Neural cell (in vitro differentiated cells): ENCODE measurements at regions not wholly inside any gene's neighbourhood (a gene's known extent, or its start where the extent isn't known, plus 50 kb on each side); places are given as distances from the start of the nearest gene placed in this dataset.

Experiments
- H2AFZ ChIP-seq: fragments of 200-600, 300-800 bp; sonication (generic), shearing (Covaris generic); 2 replicates; pipeline ENCODE4 v1.6.0; 2014; ENCODE audit warnings: low read depth, mild to moderate bottlenecking, antibody characterized with exemption, low read length, moderate library complexity
- H3F3A ChIP-seq: fragments of 200-600 bp; shearing (Covaris generic); 2 replicates; pipeline ENCODE4 v1.6.1; 2016; ENCODE audit warnings: mild to moderate bottlenecking, moderate library complexity, mixed read lengths, antibody characterized with exemption, low read length; ENCODE audit not compliant: insufficient read depth, poor library complexity, severe bottlenecking
- H3K27ac ChIP-seq: fragments of 200-600, 300-800 bp; sonication (generic), shearing (Covaris generic); 2 replicates; pipeline ENCODE4 v1.5.1; 2014; ENCODE audit warnings: mild to moderate bottlenecking, low read length, moderate library complexity
- H3K27me3 ChIP-seq: fragments of 300-800, 200-600 bp; sonication (generic), shearing (Covaris generic); 2 replicates; pipeline ENCODE4 v1.6.0; 2014; ENCODE audit warnings: mild to moderate bottlenecking, low read depth, low read length, moderate library complexity; ENCODE audit not compliant: insufficient read depth
- H3K36me3 ChIP-seq: fragments of 300-800, 200-600 bp; sonication (generic), shearing (Covaris generic); 2 replicates; pipeline ENCODE4 v1.5.1; 2014; ENCODE audit warnings: mild to moderate bottlenecking, antibody characterized with exemption, low read length, moderate library complexity; ENCODE audit not compliant: insufficient read depth
- H3K4me2 ChIP-seq: fragments of 300-800, 200-600 bp; sonication (generic), shearing (Covaris generic); 2 replicates; pipeline ENCODE4 v1.6.0; 2014; ENCODE audit warnings: mild to moderate bottlenecking, low read length
- H3K4me3 ChIP-seq: fragments of 300-800, 200-600 bp; sonication (generic), shearing (Covaris generic); 2 replicates; pipeline ENCODE4 v1.5.1; 2014; ENCODE audit warnings: mild to moderate bottlenecking, low read length, moderate library complexity
- H3K79me2 ChIP-seq: fragments of 200-600 bp; shearing (Covaris generic); replicated peaks from 2 replicates; pipeline ENCODE4 v1.6.0; 2014; ENCODE audit warnings: mild to moderate bottlenecking, low read length, moderate library complexity; ENCODE audit not compliant: insufficient read depth
- H3K9ac ChIP-seq: fragments of 300-800, 200-600 bp; sonication (generic), shearing (Covaris generic); 2 replicates; pipeline ENCODE4 v1.6.1; 2016; ENCODE audit warnings: mild to moderate bottlenecking, low read length, mixed read lengths
- H3K9me2 ChIP-seq: fragments of 200-600 bp; shearing (Covaris generic); 2 replicates; pipeline ENCODE4 v1.6.1; 2016; ENCODE audit warnings: mild to moderate bottlenecking, low read length, mixed read lengths; ENCODE audit not compliant: insufficient read depth
- H3K9me3 ChIP-seq: fragments of 200-600, 300-800 bp; sonication (generic), shearing (Covaris generic); 2 replicates; pipeline ENCODE4 v1.6.1; 2016; ENCODE audit warnings: mild to moderate bottlenecking, mixed run types, low read length, moderate library complexity, mixed read lengths
- H4K20me1 ChIP-seq: fragments of 200-600 bp; shearing (Covaris generic); 2 replicates; pipeline ENCODE4 v1.6.1; 2016; ENCODE audit warnings: mild to moderate bottlenecking, mixed run types; ENCODE audit not compliant: insufficient read depth
- CTCF ChIP-seq: fragments of 450-650 bp; IDR thresholded peaks from 2 replicates; pipeline ENCODE4 v1.5.1; 2014; ENCODE audit warnings: antibody characterized with exemption, mild to moderate bottlenecking, moderate library complexity; ENCODE audit not compliant: poor library complexity, severe bottlenecking
- EP300 ChIP-seq: fragments of 450-650 bp; conservative IDR thresholded peaks from 2 replicates; pipeline ENCODE4 v1.6.1; 2014; ENCODE audit warnings: antibody characterized with exemption, mild to moderate bottlenecking, moderate library complexity; ENCODE audit not compliant: poor library complexity, severe bottlenecking
- EZH2 ChIP-seq: fragments of 200-600, 300-800 bp; shearing (Covaris generic), sonication (generic); IDR thresholded peaks from 2 replicates; pipeline ENCODE4 v1.6.1; 2014; ENCODE audit warnings: antibody characterized with exemption, low read length, borderline replicate concordance, mild to moderate bottlenecking; ENCODE audit not compliant: insufficient read depth, poor library complexity, severe bottlenecking
- MXI1 ChIP-seq: fragments of 450-650 bp; conservative IDR thresholded peaks from 2 replicates; pipeline ENCODE4 v1.6.1; 2014; ENCODE audit warnings: antibody characterized with exemption, mild to moderate bottlenecking; ENCODE audit not compliant: poor library complexity, severe bottlenecking
- POLR2AphosphoS5 ChIP-seq: IDR thresholded peaks from 2 replicates; pipeline ENCODE4 v1.6.1; 2012
- RAD21 ChIP-seq: fragments of 450-650 bp; conservative IDR thresholded peaks from 2 replicates; pipeline ENCODE4 v1.6.1; 2014; ENCODE audit warnings: antibody characterized with exemption, mild to moderate bottlenecking, moderate library complexity
- SMC3 ChIP-seq: fragments of 450-650 bp; conservative IDR thresholded peaks from 2 replicates; pipeline ENCODE4 v1.6.1; 2014; ENCODE audit warnings: antibody characterized with exemption, mild to moderate bottlenecking, moderate library complexity; ENCODE audit not compliant: poor library complexity
- TAF1 ChIP-seq: IDR thresholded peaks from 2 replicates; pipeline ENCODE4 v1.6.1; 2012; ENCODE audit warnings: low read depth
- TF ChIP-seq, protein P1 (sequence below): IDR thresholded peaks from 2 replicates; pipeline ENCODE4 v1.6.1; 2012; ENCODE audit warnings: borderline replicate concordance

- Histone ChIP-seq H3K79me2 (no peaks in the 10 kb centered on the region), H3K9ac (no peak overlapping the region), H3K4me2 (no peak overlapping the region), H3K27me3 (no peaks in the 10 kb centered on the region), H2AFZ (no peak overlapping the region), H3K9me2 (no peaks in the 10 kb centered on the region), H3K4me3 (no peak overlapping the region), H3K9me3 (no peaks in the 10 kb centered on the region), H3F3A (no peaks in the 10 kb centered on the region), H3K27ac (no peak overlapping the region), H3K36me3 (no peaks in the 10 kb centered on the region), H4K20me1 (no peaks in the 10 kb centered on the region)
- no peak for TF ChIP-seq MXI1
- no peak for TF ChIP-seq CTCF
- no peak for TF ChIP-seq SMC3
- no peak for TF ChIP-seq EP300
- TF ChIP-seq RAD21, result no peak
- TF ChIP-seq EZH2, result no peak
- no peak for TF ChIP-seq POLR2AphosphoS5
- TF ChIP-seq, protein P1, sequence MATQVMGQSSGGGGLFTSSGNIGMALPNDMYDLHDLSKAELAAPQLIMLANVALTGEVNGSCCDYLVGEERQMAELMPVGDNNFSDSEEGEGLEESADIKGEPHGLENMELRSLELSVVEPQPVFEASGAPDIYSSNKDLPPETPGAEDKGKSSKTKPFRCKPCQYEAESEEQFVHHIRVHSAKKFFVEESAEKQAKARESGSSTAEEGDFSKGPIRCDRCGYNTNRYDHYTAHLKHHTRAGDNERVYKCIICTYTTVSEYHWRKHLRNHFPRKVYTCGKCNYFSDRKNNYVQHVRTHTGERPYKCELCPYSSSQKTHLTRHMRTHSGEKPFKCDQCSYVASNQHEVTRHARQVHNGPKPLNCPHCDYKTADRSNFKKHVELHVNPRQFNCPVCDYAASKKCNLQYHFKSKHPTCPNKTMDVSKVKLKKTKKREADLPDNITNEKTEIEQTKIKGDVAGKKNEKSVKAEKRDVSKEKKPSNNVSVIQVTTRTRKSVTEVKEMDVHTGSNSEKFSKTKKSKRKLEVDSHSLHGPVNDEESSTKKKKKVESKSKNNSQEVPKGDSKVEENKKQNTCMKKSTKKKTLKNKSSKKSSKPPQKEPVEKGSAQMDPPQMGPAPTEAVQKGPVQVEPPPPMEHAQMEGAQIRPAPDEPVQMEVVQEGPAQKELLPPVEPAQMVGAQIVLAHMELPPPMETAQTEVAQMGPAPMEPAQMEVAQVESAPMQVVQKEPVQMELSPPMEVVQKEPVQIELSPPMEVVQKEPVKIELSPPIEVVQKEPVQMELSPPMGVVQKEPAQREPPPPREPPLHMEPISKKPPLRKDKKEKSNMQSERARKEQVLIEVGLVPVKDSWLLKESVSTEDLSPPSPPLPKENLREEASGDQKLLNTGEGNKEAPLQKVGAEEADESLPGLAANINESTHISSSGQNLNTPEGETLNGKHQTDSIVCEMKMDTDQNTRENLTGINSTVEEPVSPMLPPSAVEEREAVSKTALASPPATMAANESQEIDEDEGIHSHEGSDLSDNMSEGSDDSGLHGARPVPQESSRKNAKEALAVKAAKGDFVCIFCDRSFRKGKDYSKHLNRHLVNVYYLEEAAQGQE, result no peak
- no peak for TF ChIP-seq TAF1
These were observed 119.2 kb downstream of the LRIG2 start for GRCh38 chr1:113192242-113192641.

DNA sequence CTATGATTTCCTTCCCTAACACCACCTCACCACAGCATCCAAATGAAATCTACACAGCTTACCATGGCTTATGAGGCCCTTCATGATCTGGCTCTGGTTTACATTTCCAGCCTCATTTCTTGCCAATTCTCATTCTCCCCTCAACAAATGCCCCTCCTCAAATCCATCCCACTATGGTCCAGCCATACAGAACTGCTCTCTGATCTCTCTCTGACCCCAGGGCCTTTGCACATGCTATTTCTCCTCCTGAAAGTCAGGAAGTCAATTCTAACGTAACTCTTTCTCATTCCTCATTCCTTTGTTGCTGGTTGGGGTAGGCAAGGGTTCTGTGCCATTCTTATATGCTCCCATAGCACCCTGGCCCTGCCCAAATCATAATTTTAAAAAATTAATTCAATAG, 120.0 kb downstream of the LRIG2 start:
- Histone ChIP-seq H3K27me3 (no peaks in the 10 kb centered on the region), H3K79me2 (no peaks in the 10 kb centered on the region), H3K9ac (no peak overlapping the region), H3K4me3 (no peak overlapping the region), H3K9me2 (no peaks in the 10 kb centered on the region), H3K27ac (no peak overlapping the region), H3F3A (no peaks in the 10 kb centered on the region), H3K4me2 (no peak overlapping the region), H4K20me1 (no peaks in the 10 kb centered on the region), H3K36me3 (no peaks in the 10 kb centered on the region), H3K9me3 (no peaks in the 10 kb centered on the region), H2AFZ (no peak overlapping the region)
- TF ChIP-seq CTCF (no peak), MXI1 (no peak), TAF1 (no peak), RAD21 (no peak), EP300 (no peak), SMC3 (no peak), POLR2AphosphoS5 (no peak), EZH2 (no peak)
- TF ChIP-seq, protein P1, result no peak
